HEK293T (cell line): ENCODE measurements at regions not wholly inside any gene's neighbourhood (a gene's known extent, or its start where the extent isn't known, plus 50 kb on each side); places are given as distances from the start of the nearest gene placed in this dataset.

Experiments
- CTCF ChIA-PET: fragments of 350-600 bp; formaldehyde crosslinking; extraction: SDS; loops from one replicate; lab custom pipeline; 2021; ENCODE audit warnings: antibody characterized with exemption, inconsistent platforms; lab: Yijun Ruan, JAX
- POLR2A ChIA-PET: fragments of 350-600 bp; formaldehyde crosslinking; extraction: SDS; loops from one replicate; lab custom pipeline; 2020; ENCODE audit warnings: antibody characterized with exemption, inconsistent platforms; lab: Yijun Ruan, JAX
- DNase-seq: peaks from one replicate; pipeline ENCODE4 v3.0.0; 2012; ENCODE audit warnings: mixed read lengths; ENCODE audit errors: extremely low spot score
- ARNT ChIP-seq: fragments of 450-650 bp; IDR thresholded peaks from 2 replicates; pipeline ENCODE4 v1.6.1; 2017; ENCODE audit warnings: mild to moderate bottlenecking
- BHLHE40 ChIP-seq: fragments of 450-650 bp; IDR thresholded peaks from 2 replicates; pipeline ENCODE4 v1.6.1; 2016; ENCODE audit warnings: mild to moderate bottlenecking, moderate library complexity, borderline replicate concordance
- CTBP1 ChIP-seq: fragments of 450-650 bp; IDR thresholded peaks from 2 replicates; pipeline ENCODE4 v1.6.1; 2016; ENCODE audit warnings: borderline replicate concordance
- ELF4 ChIP-seq: fragments of 450-650 bp; IDR thresholded peaks from 2 replicates; pipeline ENCODE4 v1.6.1; 2017; ENCODE audit warnings: antibody characterized with exemption
- FOXA1 ChIP-seq: fragments of 450-650 bp; IDR thresholded peaks from 2 replicates; pipeline ENCODE4 v1.6.1; 2016; ENCODE audit warnings: mild to moderate bottlenecking
- FOXK2 ChIP-seq: fragments of 450-650 bp; IDR thresholded peaks from 2 replicates; pipeline ENCODE4 v1.6.1; 2016; ENCODE audit warnings: mild to moderate bottlenecking
- FOXM1 ChIP-seq: fragments of 450-650 bp; IDR thresholded peaks from 2 replicates; pipeline ENCODE4 v1.6.1; 2017; ENCODE audit warnings: mild to moderate bottlenecking, borderline replicate concordance
- HDGF ChIP-seq: fragments of 450-650 bp; IDR thresholded peaks from 2 replicates; pipeline ENCODE4 v1.6.1; 2017; ENCODE audit warnings: antibody characterized with exemption, borderline replicate concordance
- L3MBTL2 ChIP-seq: fragments of 450-650 bp; conservative IDR thresholded peaks from 2 replicates; pipeline ENCODE4 v1.6.1; 2016; ENCODE audit warnings: mild to moderate bottlenecking
- LEF1 ChIP-seq: fragments of 450-650 bp; IDR thresholded peaks from 2 replicates; pipeline ENCODE4 v1.6.1; 2017; ENCODE audit warnings: mild to moderate bottlenecking, borderline replicate concordance
- NFRKB ChIP-seq: fragments of 450-650 bp; IDR thresholded peaks from 2 replicates; pipeline ENCODE4 v1.6.1; 2016; ENCODE audit warnings: mild to moderate bottlenecking, moderate library complexity
- SP1 ChIP-seq: fragments of 450-650 bp; IDR thresholded peaks from 2 replicates; pipeline ENCODE4 v1.6.1; 2017
- SUZ12 ChIP-seq: fragments of 450-650 bp; IDR thresholded peaks from 2 replicates; pipeline ENCODE4 v1.6.1; 2016; ENCODE audit warnings: mild to moderate bottlenecking
- TARDBP ChIP-seq: fragments of 450-650 bp; IDR thresholded peaks from 2 replicates; pipeline ENCODE4 v1.6.1; 2016
- ZNF384 ChIP-seq: fragments of 450-650 bp; IDR thresholded peaks from 2 replicates; pipeline ENCODE4 v1.6.1; 2016
- TF ChIP-seq, protein P1 (sequence below): fragments of 450-650 bp; IDR thresholded peaks from 2 replicates; pipeline ENCODE4 v1.6.1; 2016

DNA sequence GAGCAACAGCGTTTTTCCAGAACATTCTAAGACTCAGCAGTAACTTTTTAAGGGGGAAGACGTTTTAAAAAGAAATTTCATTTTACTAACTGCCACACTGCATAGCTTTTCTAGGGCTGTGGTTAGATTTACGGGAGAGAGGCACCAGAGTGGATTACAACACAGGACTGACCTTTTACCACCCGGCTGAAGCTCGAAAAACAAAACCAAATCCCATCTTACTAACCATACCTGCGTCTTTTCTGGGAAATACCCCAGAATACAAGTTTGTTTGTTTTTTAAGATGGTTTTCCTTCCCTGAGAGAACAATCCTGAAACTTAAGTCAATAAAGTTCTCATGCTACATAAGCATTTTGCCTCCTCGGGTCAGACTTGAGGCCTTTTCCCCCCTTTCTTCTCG, 209.3 kb upstream of the SOX4 start:
- CTCF ChIA-PET: no interaction called here
- no peak for DNase-seq
- TF ChIP-seq ELF4 (no peak), FOXA1 (no peak), CTBP1 (no peak), SP1 (no peak), FOXK2 (no peak), HDGF (no peak), ZNF384 (no peak), NFRKB (no peak), BHLHE40 (no peak)
- TF ChIP-seq, protein P1, sequence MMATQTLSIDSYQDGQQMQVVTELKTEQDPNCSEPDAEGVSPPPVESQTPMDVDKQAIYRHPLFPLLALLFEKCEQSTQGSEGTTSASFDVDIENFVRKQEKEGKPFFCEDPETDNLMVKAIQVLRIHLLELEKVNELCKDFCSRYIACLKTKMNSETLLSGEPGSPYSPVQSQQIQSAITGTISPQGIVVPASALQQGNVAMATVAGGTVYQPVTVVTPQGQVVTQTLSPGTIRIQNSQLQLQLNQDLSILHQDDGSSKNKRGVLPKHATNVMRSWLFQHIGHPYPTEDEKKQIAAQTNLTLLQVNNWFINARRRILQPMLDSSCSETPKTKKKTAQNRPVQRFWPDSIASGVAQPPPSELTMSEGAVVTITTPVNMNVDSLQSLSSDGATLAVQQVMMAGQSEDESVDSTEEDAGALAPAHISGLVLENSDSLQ: no peak
- POLR2A ChIA-PET: interaction anchor here (0.8 kb wide), 1 partner anchor 204 kb away, joined by 4 read pairs; no protein-coding TSS in a partner anchor

DNA sequence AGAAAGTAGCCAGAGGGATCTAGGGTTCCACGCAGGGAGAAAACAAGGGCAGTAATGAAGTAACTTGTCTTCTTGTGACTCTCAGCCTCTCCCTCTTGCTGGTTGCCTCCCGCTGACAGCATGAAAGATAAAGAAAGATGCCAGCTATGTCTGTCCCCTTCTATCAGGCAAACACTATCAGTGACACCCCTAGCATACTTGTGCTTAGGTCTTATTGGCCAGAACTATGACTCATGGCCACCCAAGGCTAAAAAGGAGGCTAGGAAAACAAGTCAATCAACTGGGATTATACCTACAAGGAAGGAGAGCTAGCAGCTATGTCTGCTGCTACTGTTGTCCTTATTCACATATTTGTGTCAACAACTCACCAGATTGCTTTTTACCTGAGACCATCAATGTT, 206.8 kb upstream of the SOX4 start:
- no peak for DNase-seq
- no peak for TF ChIP-seq L3MBTL2
- TF ChIP-seq TARDBP: no peak
- TF ChIP-seq SP1: no peak
- no peak for TF ChIP-seq FOXA1
- TF ChIP-seq SUZ12: no peak
- POLR2A ChIA-PET: interaction anchor here (0.7 kb wide), 1 partner anchor 207 kb away, joined by 3 read pairs; the partner anchor contains the start of gene SOX4
- CTCF ChIA-PET: no interaction called here

DNA sequence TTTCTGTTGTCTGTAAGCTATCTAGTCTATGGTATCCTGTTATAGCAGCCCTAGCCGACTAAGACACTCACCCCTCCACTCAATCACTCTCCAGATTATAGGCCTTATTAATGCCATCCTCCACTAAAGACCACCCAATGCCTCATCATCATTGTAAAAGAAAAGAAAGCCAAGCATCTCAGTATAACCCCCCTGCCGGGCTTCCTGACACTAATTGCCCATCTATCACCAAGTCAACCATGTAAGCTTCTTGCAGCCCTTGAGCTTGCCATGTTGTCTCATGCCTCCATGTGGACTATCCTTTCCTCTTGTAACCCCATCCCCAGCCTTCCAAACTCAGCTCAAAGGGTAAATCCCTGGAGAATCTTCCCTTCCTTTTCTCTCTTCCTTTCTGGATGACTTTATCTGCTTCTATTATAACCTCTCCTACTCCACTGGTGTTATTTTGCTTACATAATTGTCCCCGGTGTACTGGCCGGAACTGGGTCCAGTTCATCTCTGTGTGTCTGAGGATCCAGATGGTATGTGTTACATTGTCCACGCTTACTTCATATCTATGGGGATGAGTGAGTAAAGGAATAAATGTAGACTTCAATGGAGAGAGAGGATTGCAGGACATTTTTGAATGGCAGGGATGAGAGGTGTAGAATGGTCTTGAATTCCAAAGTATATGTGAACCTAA, 202.9 kb upstream of the SOX4 start:
- DNase-seq: no peak
- TF ChIP-seq FOXK2: no peak
- TF ChIP-seq CTBP1: no peak
- no peak for TF ChIP-seq FOXM1
- TF ChIP-seq, protein P1: peak; percentile 83
- POLR2A ChIA-PET: no interaction called here
- CTCF ChIA-PET: no interaction called here

DNA sequence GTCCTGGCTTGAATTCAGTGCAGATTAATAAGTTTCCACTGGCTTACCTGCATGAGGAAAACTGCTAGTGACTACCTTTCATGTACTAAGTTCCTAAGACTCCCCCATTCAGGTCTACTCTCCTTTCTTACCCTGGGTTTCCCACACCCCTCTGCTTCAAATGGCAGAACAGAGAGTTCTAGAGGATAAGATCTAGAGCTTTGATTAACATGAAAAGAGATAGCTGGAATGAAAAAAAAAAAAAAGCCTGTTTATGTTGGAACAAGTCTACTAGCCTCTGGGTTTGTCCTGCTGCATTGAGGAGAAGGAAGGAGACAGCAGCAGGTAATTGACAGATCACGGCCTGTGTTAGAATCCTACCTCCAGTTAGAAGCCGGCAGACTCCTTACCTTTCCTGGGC, 201.4 kb upstream of the SOX4 start:
- TF ChIP-seq CTBP1 (no peak), ZNF384 (no peak), NFRKB (no peak), ELF4 (no peak), SUZ12 (no peak), ARNT (no peak), BHLHE40 (no peak), SP1 (no peak)
- TF ChIP-seq, protein P1: no peak
- CTCF ChIA-PET: no interaction called here
- DNase-seq: no peak
- POLR2A ChIA-PET: interaction anchor here (0.6 kb wide), 1 partner anchor 108 kb away, joined by 3 read pairs; no protein-coding TSS in a partner anchor

DNA sequence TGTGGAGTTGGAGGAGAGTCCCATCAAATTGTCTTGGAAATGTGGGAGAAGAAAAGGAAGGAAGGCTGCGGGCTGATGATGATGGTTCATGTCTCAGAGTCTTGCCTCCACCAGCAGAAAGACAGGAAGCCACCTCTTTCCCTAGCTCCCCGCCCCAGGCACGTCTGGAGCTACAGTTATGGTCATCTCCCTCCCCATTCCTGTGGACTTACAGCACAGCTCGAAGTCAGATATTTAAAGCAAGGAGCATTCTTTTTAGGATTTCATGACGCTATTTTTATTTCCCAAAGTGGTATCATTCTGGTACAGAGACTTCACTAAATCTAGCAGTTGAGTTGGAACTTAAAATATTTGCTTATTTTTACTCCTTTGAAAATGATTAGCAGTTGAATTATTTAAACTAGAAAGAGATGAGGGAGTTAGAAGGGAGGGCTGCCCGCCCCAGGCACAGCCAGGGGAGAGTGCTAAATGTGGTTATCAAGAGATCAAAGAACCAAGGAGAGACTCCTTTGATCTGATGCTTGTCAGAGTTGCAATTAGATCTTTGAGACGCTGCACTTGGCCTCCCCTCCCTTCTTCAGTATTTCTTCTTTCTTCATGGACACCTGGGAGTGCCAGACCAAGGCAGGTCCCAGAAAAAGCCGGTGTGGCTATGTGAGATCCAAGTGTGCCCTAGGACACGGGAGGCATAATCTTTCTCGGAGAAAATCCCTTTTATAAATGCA, 199.9 kb upstream of the SOX4 start:
- CTCF ChIA-PET: no interaction called here
- TF ChIP-seq SP1 (no peak), CTBP1 (no peak), ARNT (no peak), LEF1 (no peak)
- no peak for DNase-seq
- POLR2A ChIA-PET: no interaction called here

DNA sequence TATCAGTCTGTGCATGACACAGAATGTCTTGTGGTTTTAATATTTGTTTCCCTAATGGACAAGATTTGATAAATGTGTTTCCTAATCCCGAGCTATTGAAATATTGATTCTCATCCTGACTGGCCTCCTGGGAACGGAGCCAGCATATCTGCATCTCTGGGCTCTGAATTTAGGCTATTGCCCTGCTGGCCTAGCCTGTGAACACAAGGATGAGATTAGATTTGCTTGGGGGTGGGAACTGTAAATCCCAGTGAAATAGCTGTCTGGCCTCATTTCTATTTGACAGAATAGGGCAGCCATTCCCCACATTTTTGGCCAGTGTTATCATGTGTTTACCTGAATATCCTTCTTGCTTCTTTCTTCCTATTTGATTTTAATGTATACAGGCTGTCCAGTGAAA, 198.4 kb upstream of the SOX4 start:
- no peak for DNase-seq
- ChIA-PET CTCF (no interaction called here), POLR2A (no interaction called here)
- TF ChIP-seq FOXK2: no peak
- no peak for TF ChIP-seq SP1
- no peak for TF ChIP-seq ZNF384
- TF ChIP-seq BHLHE40: no peak
- TF ChIP-seq CTBP1: no peak
- no peak for TF ChIP-seq FOXA1
- TF ChIP-seq FOXM1: no peak
- TF ChIP-seq NFRKB: no peak
- no peak for TF ChIP-seq ELF4
- TF ChIP-seq L3MBTL2: no peak
- TF ChIP-seq HDGF: no peak

DNA sequence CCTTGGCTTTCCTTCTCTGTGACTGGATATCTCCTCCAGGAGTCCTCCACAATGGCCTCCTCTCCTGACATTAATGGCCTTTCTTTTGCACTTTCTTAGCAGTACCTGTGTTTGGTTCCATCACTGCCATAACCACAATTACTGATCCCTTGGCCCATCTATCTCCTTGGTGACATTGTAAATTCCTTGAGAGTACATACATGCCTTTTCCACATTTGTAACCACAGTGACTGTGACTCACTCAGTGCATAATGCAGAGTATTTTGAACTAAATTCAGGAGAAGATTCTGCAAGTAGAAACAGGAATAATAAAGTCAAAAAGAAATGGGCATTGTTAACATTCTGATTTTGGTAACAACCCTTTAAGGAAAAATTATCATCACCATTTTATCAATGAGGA, 197.2 kb upstream of the SOX4 start:
- ChIA-PET POLR2A (no interaction called here), CTCF (no interaction called here)
- no peak for TF ChIP-seq ELF4
- TF ChIP-seq BHLHE40: no peak
- no peak for TF ChIP-seq NFRKB
- TF ChIP-seq ZNF384: no peak
- no peak for TF ChIP-seq CTBP1
- no peak for TF ChIP-seq HDGF
- TF ChIP-seq LEF1: no peak
- TF ChIP-seq, protein P1: no peak
- no peak for TF ChIP-seq FOXK2
- no peak for DNase-seq
